H9 (cell line): ENCODE measurements at regions not wholly inside any gene's neighbourhood (a gene's known extent, or its start where the extent isn't known, plus 50 kb on each side); places are given as distances from the start of the nearest gene placed in this dataset.

Experiments
- DNase-seq: peaks from one replicate; pipeline ENCODE4 v3.0.0-alpha.2; 2017
- H2AFZ ChIP-seq: one replicate; pipeline ENCODE4 v1.6.1; 2013; ENCODE audit warnings: mild to moderate bottlenecking, low read length, control low read depth, moderate library complexity
- H2AK5ac ChIP-seq: 2 replicates; pipeline ENCODE4 v1.6.1; 2013; ENCODE audit warnings: low read length, control low read depth, mixed read lengths; ENCODE audit not compliant: insufficient read length
- H2BK120ac ChIP-seq: one replicate; pipeline ENCODE4 v1.6.1; 2013; ENCODE audit warnings: low read depth, mild to moderate bottlenecking, low read length, control low read depth, inconsistent platforms; ENCODE audit not compliant: poor library complexity, severe bottlenecking
- H2BK12ac ChIP-seq: 2 replicates; pipeline ENCODE4 v1.6.1; 2013; ENCODE audit warnings: low read length, control low read depth, mixed read lengths, low read depth; ENCODE audit not compliant: insufficient read length
- H2BK15ac ChIP-seq: 2 replicates; pipeline ENCODE4 v1.6.1; 2013; ENCODE audit warnings: low read depth, low read length, control low read depth
- H2BK20ac ChIP-seq: one replicate; pipeline ENCODE4 v1.6.1; 2013; ENCODE audit warnings: low read depth, mild to moderate bottlenecking, low read length, control low read depth, inconsistent platforms; ENCODE audit not compliant: poor library complexity, severe bottlenecking
- H2BK5ac ChIP-seq: 2 replicates; pipeline ENCODE4 v1.6.1; 2013; ENCODE audit warnings: low read length, control low read depth, mixed read lengths; ENCODE audit not compliant: insufficient read length
- H3K14ac ChIP-seq: 2 replicates; pipeline ENCODE4 v1.6.1; 2013; ENCODE audit warnings: low read length, control low read depth; ENCODE audit not compliant: insufficient read depth
- H3K18ac ChIP-seq: 2 replicates; pipeline ENCODE4 v1.6.1; 2013; ENCODE audit warnings: low read depth, mild to moderate bottlenecking, mixed read lengths, low read length, control low read depth; ENCODE audit not compliant: insufficient read length
- H3K23ac ChIP-seq: 2 replicates; pipeline ENCODE4 v1.6.1; 2013; ENCODE audit warnings: low read length, control low read depth, mixed read lengths, low read depth; ENCODE audit not compliant: insufficient read length
- H3K23me2 ChIP-seq: 2 replicates; pipeline ENCODE4 v1.6.1; 2013; ENCODE audit warnings: low read depth, mild to moderate bottlenecking, mixed read lengths, low read length, control low read depth; ENCODE audit not compliant: insufficient read length, poor library complexity, severe bottlenecking
- H3K27ac ChIP-seq: 2 replicates; pipeline ENCODE4 v1.5.1; 2013; ENCODE audit warnings: low read length, control low read depth, mixed read lengths, low read depth; ENCODE audit not compliant: insufficient read length
- H3K27me3 ChIP-seq: 2 replicates; pipeline ENCODE4 v1.6.1; 2013; ENCODE audit warnings: low read length, control low read depth, inconsistent platforms; ENCODE audit not compliant: insufficient read depth
- H3K4ac ChIP-seq: 2 replicates; pipeline ENCODE4 v1.6.1; 2013; ENCODE audit warnings: low read depth, mild to moderate bottlenecking, control low read depth, inconsistent platforms, low read length, moderate library complexity
- H3K4me1 ChIP-seq: 2 replicates; pipeline ENCODE4 v1.6.1; 2013; ENCODE audit warnings: low read length, control low read depth, inconsistent platforms; ENCODE audit not compliant: insufficient read depth
- H3K4me2 ChIP-seq: 2 replicates; pipeline ENCODE4 v1.6.1; 2013; ENCODE audit warnings: low read length, control low read depth, mixed read lengths; ENCODE audit not compliant: insufficient read length, insufficient read depth
- H3K56ac ChIP-seq: 2 replicates; pipeline ENCODE4 v1.6.1; 2013; ENCODE audit warnings: low read depth, mild to moderate bottlenecking, mixed read lengths, low read length, control low read depth; ENCODE audit not compliant: insufficient read length
- H3K79me1 ChIP-seq: 2 replicates; pipeline ENCODE4 v1.6.1; 2013; ENCODE audit warnings: low read depth, mild to moderate bottlenecking, moderate library complexity, low read length, control low read depth, inconsistent platforms; ENCODE audit not compliant: insufficient read depth, poor library complexity, severe bottlenecking
- H3K79me2 ChIP-seq: 2 replicates; pipeline ENCODE4 v1.6.1; 2013; ENCODE audit warnings: low read length, control low read depth, inconsistent platforms; ENCODE audit not compliant: insufficient read depth
- H3K9ac ChIP-seq: 2 replicates; pipeline ENCODE4 v1.6.1; 2013; ENCODE audit warnings: low read length, control low read depth, mixed read lengths; ENCODE audit not compliant: insufficient read length; ENCODE audit errors: extremely low read depth
- H3K9me3 ChIP-seq: one replicate; pipeline ENCODE4 v1.6.1; 2013; ENCODE audit warnings: low read depth, low read length, inconsistent platforms; ENCODE audit not compliant: control insufficient read depth
- H3T11ph ChIP-seq: one replicate; pipeline ENCODE4 v1.6.1; 2013; ENCODE audit warnings: mild to moderate bottlenecking, low read length, control low read depth, inconsistent platforms
- H4K20me1 ChIP-seq: one replicate; pipeline ENCODE4 v1.6.1; 2013; ENCODE audit not compliant: control insufficient read depth, insufficient read length, insufficient read depth
- H4K5ac ChIP-seq: 2 replicates; pipeline ENCODE4 v1.6.1; 2013; ENCODE audit warnings: low read depth, mild to moderate bottlenecking, mixed read lengths, low read length, control low read depth; ENCODE audit not compliant: insufficient read length
- H4K8ac ChIP-seq: replicated peaks from 2 replicates; pipeline ENCODE4 v1.6.1; 2013; ENCODE audit warnings: low read length, control low read depth, mixed read lengths, low read depth; ENCODE audit not compliant: insufficient read length
- H4K91ac ChIP-seq: 2 replicates; pipeline ENCODE4 v1.6.1; 2013; ENCODE audit warnings: low read depth, mild to moderate bottlenecking, moderate library complexity, mixed read lengths, low read length, control low read depth; ENCODE audit not compliant: insufficient read length
- H3K27ac Mint-ChIP-seq, 3 experiments: 2 replicates in 2 of 3; 3 replicates in 1 of 3; pipeline ENCODE4 v1.8.0; 2020 to 2021; ENCODE audit warnings: mixed read lengths in 3 of 3, mild to moderate bottlenecking in 1 of 3, moderate library complexity in 1 of 3
- H3K27me3 Mint-ChIP-seq: 2 replicates; pipeline ENCODE4 v1.8.0; 2021; ENCODE audit warnings: low read depth, mild to moderate bottlenecking, moderate library complexity, mixed read lengths
- H3K36me3 Mint-ChIP-seq, 3 experiments: 2 replicates in 2 of 3; 3 replicates in 1 of 3; pipeline ENCODE4 v1.8.0; 2020 to 2021; ENCODE audit warnings: low read depth in 3 of 3, mixed read lengths in 3 of 3; ENCODE audit not compliant: insufficient read depth in 1 of 3
- H3K4me1 Mint-ChIP-seq, 2 experiments: 2 replicates each; pipeline ENCODE4 v1.8.0; 2020; ENCODE audit warnings: mixed read lengths in 2 of 2
- H3K4me3 Mint-ChIP-seq, 2 experiments: 2 replicates in 1 of 2; 3 replicates in 1 of 2; pipeline ENCODE4 v1.8.0; 2020 to 2021; ENCODE audit warnings: mild to moderate bottlenecking in 2 of 2, mixed read lengths in 2 of 2, moderate library complexity in 1 of 2
- H3K9me3 Mint-ChIP-seq, 2 experiments: 2 replicates in 1 of 2; 3 replicates in 1 of 2; pipeline ENCODE4 v1.8.0; 2020; ENCODE audit warnings: mild to moderate bottlenecking in 2 of 2, mixed read lengths in 2 of 2, moderate library complexity in 1 of 2
- WGBS: extraction: QIAGEN DNeasy Blood & Tissue Kit; methylation state at CpG from one replicate; pipeline ENCODE4 v1.1.7; 2013; ENCODE audit warnings: missing lambda C conversion rate, low lambda C conversion rate, mixed read lengths; ENCODE audit not compliant: insufficient read length; ENCODE audit errors: extremely low coverage; 5-methylcytosine and 5-hydroxymethylcytosine counted together
- TF ChIP-seq, protein P1 (sequence below): fragments of 200-600 bp; sonication (generic); conservative IDR thresholded peaks from 3 replicates; pipeline ENCODE4 v1.8.0; 2021; ENCODE audit warnings: antibody characterized with exemption, mild to moderate bottlenecking

DNA sequence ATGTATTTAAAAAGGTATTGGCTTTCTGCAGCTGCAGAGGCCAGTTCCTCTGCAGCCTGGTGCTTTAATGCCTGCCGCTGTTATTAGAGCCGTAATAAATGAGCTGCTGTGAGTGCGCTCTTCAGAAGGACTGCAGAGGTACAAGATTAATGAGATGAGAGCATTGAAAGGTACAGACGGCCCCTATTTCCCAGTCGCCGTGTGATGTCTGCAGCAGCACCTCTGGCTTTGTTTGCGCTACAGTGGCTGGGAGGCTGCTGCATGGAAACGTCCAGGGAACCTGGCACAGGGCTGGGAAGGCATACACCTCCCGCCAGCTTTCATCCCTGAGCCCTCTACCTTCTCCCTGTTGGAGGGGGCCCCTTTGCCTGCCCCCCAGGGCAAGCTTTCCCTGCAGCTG, 383.8 kb upstream of the ZMIZ1 start:
- peaks cover 27 to 33% of the 10 kb centered on the region in 2 experiments for H3K9me3 Mint-ChIP-seq
- Histone ChIP-seq H2BK12ac (no peak overlapping the region), H3K9ac (no peak overlapping the region), H2BK5ac (no peak overlapping the region), H2BK20ac (no peak overlapping the region), H3K4me2 (no peak overlapping the region), H3K27me3 (no peaks in the 10 kb centered on the region), H3K23me2 (no peaks in the 10 kb centered on the region), H2BK120ac (no peak overlapping the region), H3K23ac (no peak overlapping the region), H4K5ac (no peak overlapping the region), H3K56ac (no peak overlapping the region), H4K91ac (no peak overlapping the region), H2AK5ac (no peak overlapping the region), H2BK15ac (no peak overlapping the region), H3K27ac (no peak overlapping the region), H4K8ac (no peak overlapping the region), H3K79me1 (no peaks in the 10 kb centered on the region), H3K79me2 (no peaks in the 10 kb centered on the region), H3K4me1 (no peaks in the 10 kb centered on the region), H3T11ph (no peak overlapping the region), H3K9me3 (peaks cover 10% of the 10 kb centered on the region), H3K18ac (no peak overlapping the region), H2AFZ (no peak overlapping the region), H3K14ac (no peak overlapping the region), H4K20me1 (no peaks in the 10 kb centered on the region), H3K4ac (no peak overlapping the region)
- H3K4me3 Mint-ChIP-seq = no peak overlapping the region
- H3K27ac Mint-ChIP-seq = no peak overlapping the region
- TF ChIP-seq, protein P1, sequence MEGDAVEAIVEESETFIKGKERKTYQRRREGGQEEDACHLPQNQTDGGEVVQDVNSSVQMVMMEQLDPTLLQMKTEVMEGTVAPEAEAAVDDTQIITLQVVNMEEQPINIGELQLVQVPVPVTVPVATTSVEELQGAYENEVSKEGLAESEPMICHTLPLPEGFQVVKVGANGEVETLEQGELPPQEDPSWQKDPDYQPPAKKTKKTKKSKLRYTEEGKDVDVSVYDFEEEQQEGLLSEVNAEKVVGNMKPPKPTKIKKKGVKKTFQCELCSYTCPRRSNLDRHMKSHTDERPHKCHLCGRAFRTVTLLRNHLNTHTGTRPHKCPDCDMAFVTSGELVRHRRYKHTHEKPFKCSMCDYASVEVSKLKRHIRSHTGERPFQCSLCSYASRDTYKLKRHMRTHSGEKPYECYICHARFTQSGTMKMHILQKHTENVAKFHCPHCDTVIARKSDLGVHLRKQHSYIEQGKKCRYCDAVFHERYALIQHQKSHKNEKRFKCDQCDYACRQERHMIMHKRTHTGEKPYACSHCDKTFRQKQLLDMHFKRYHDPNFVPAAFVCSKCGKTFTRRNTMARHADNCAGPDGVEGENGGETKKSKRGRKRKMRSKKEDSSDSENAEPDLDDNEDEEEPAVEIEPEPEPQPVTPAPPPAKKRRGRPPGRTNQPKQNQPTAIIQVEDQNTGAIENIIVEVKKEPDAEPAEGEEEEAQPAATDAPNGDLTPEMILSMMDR = no peak
- DNase-seq = no peak
- H3K4me1 Mint-ChIP-seq = peaks cover 3 to 6% of the 10 kb centered on the region in 2 experiments; a peak in 2 of 4 replicates
- H3K27me3 Mint-ChIP-seq = peaks cover 14% of the 10 kb centered on the region
- H3K36me3 Mint-ChIP-seq = peaks cover 6 to 15% (median 14%) of the 10 kb centered on the region in 3 experiments
- WGBS = no CpG with 5 or more reads among the region's 9 CpGs
